Activated T-helper 2 cell treated with anti-CD3 and anti-CD28 coated beads, Interferon-gamma antibody, Interleukin-2, Interleukin-4, amounts not matched to agents 10 μg/mL and 5 μg/mL and 100 μg/mL, durations not matched to agents 14 hours and 24 hours and 36 hours (primary cell): ENCODE measurements at regions not wholly inside any gene's neighbourhood (a gene's known extent, or its start where the extent isn't known, plus 50 kb on each side); places are given as distances from the start of the nearest gene placed in this dataset.
"Not testable (repeated sequence)": the region's sequence is repeated elsewhere in the genome, so short reads cannot be mapped to it uniquely, and the experiment has no call there.

Experiments
- DNase-seq: peaks from one replicate; pipeline ENCODE4 v3.0.0; 2021; ENCODE audit warnings: low spot score
- H3K27ac Mint-ChIP-seq: one replicate; pipeline ENCODE4 v1.8.0; 2021; ENCODE audit warnings: mixed read lengths
- H3K27me3 Mint-ChIP-seq: one replicate; pipeline ENCODE4 v1.8.0; 2021; ENCODE audit warnings: low read depth, mixed read lengths
- H3K36me3 Mint-ChIP-seq: one replicate; pipeline ENCODE4 v1.8.0; 2021; ENCODE audit warnings: low read depth, mixed read lengths
- H3K4me1 Mint-ChIP-seq: one replicate; pipeline ENCODE4 v1.8.0; 2021; ENCODE audit warnings: low read depth, mixed read lengths
- H3K4me3 Mint-ChIP-seq: one replicate; pipeline ENCODE4 v1.8.0; 2021; ENCODE audit warnings: low read depth, mild to moderate bottlenecking, moderate library complexity, mixed read lengths
- H3K9me3 Mint-ChIP-seq: one replicate; pipeline ENCODE4 v1.8.0; 2021; ENCODE audit warnings: mixed read lengths
- intact Hi-C: fragments of 100-400 bp; cut with micrococcal nuclease; formaldehyde crosslinking; loops from one replicate; pipeline ENCODE4 v1.15.1; 2023

GRCh38 chr9:40993842-40994241 is 134.6 kb downstream of the FOXD4L6 start:
- DNase-seq, H3K27me3 Mint-ChIP-seq, H3K4me3 Mint-ChIP-seq, H3K9me3 Mint-ChIP-seq, intact Hi-C loops: not testable (repeated sequence)
- peaks cover 37% of the 10 kb centered on the region for H3K4me1 Mint-ChIP-seq
- H3K36me3 Mint-ChIP-seq: peaks cover 48% of the 10 kb centered on the region
- H3K27ac Mint-ChIP-seq: peak overlapping the region; percentile 34

DNA sequence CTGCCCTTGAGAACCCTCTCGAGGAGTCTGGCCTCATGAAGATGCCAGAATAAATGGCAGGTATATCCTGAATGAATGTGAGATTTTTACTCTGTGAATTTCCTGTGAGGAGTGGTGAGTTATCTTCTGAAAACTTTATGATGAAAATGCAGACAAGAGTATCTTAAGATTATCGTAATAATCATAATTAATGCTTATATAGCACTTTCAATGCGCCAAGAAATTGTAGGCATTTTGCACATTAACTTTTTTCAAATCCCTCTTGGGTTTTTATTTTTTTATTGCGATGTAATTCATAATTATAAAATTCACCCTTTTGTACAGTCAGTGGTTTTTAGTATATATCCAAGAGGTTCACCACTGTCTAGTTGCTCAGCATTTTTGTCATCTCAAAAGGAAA is 135.1 kb downstream of the FOXD4L6 start:
- Mint-ChIP-seq H3K36me3 (peaks cover 50% of the 10 kb centered on the region), H3K4me1 (peaks cover 35% of the 10 kb centered on the region)
- H3K27ac Mint-ChIP-seq, H3K27me3 Mint-ChIP-seq, H3K4me3 Mint-ChIP-seq, H3K9me3 Mint-ChIP-seq, DNase-seq, intact Hi-C loops: not testable (repeated sequence)

GRCh38 chr9:40992472-40992821 is 136.0 kb downstream of the FOXD4L6 start:
- H3K27me3 Mint-ChIP-seq, intact Hi-C loops, H3K9me3 Mint-ChIP-seq, DNase-seq, H3K4me3 Mint-ChIP-seq: not testable (repeated sequence)
- Mint-ChIP-seq H3K4me1 (peaks cover 31% of the 10 kb centered on the region), H3K27ac (peak overlapping the region; percentile 99), H3K36me3 (peaks cover 51% of the 10 kb centered on the region)

DNA sequence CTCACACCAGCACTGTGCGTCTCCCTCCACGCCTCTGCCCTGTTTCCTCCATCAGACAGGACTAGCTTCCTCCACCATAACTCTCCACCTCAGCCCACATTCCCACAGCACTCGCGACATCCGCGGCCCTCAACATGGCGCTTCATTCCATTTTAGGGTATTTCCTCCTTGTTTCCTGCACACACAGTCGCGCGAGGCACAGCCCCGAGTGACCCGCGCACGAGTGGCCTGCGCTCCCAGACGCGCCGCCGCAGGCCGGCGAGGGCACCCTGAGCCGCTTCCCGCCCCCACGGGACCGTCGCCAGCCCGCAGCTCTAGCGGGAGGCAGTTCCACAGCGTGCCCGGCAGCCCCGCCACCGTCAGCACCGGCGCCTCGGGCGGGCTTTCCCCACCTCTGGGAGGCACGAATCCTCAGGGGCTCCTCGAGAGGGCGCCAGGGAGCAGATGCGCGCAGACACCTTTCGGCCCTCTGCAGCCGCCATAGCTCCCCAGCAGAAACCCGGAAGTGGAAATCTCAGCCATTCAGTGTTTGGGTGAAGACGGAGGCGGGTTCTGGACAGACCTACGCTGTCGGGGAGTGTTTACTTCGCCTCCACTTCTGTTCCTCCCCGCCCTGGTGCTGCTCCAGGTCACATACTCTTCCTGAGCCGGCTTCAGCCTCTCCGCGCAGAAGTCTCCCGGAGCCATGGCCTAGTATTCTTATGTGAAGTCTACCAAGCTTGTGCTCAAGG is 136.6 kb downstream of the FOXD4L6 start:
- H3K27me3 Mint-ChIP-seq, H3K4me3 Mint-ChIP-seq, intact Hi-C loops, H3K9me3 Mint-ChIP-seq: not testable (repeated sequence)
- H3K4me1 Mint-ChIP-seq: peaks cover 26% of the 10 kb centered on the region
- H3K36me3 Mint-ChIP-seq: peaks cover 45% of the 10 kb centered on the region
- H3K27ac Mint-ChIP-seq: peak overlapping the region; percentile 99
- DNase-seq: peak; percentile 98

DNA sequence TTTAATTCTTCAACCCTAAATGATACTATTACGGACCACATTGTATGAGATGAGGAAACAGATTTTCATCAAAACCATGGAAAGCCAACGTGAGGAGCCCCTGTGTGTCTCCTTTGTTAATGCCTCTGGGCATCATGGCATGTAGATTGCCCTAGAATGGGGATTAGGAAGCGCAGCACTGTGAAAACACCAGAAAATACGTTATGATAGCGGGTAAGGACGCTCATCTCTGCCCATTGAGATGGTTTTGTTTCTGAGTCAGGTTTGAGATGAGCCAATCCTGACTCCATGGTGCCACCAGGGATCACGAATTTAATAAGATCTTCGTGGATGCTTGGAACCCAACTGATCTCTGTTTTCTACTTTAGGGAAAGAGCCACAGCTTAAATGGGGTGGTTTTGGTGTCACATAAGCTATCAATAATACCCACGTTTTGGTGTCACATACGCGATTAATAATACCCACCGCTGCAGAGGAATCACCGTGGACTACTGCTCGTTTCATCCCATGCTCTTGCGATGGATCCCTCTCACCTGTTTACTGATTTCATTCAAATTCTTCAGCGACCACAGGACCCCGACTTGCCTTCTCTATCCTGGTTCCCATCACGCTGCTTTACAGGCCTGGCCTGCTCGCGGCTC is 137.3 kb downstream of the FOXD4L6 start:
- DNase-seq, H3K27ac Mint-ChIP-seq, H3K9me3 Mint-ChIP-seq, H3K27me3 Mint-ChIP-seq, H3K4me3 Mint-ChIP-seq, intact Hi-C loops: not testable (repeated sequence)
- Mint-ChIP-seq H3K4me1 (peaks cover 22% of the 10 kb centered on the region), H3K36me3 (peaks cover 41% of the 10 kb centered on the region)

DNA sequence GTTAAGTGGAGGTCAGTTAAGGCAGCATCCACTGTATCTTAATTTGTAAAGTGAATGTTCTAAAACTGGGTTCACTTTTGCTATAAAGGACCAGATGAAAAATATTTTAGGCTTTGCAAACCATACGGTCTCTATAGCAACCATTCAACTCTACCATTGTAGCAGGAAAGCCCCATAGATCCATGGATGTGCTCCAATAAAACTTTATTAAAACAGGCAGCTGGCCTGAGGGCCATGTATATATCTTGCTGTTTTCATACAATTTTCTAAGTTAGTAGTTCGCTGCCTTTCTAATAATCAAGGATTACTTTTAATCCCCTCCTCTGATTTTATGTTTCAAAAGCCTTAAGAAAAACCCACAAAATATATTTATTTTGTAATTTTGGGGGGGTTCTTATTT is 142.1 kb downstream of the FOXD4L6 start:
- intact Hi-C loops, H3K9me3 Mint-ChIP-seq, H3K27ac Mint-ChIP-seq, H3K4me3 Mint-ChIP-seq, H3K4me1 Mint-ChIP-seq, DNase-seq, H3K27me3 Mint-ChIP-seq: not testable (repeated sequence)
- peaks cover 17% of the 10 kb centered on the region for H3K36me3 Mint-ChIP-seq

- intact Hi-C loops, H3K4me1 Mint-ChIP-seq, H3K4me3 Mint-ChIP-seq, H3K27me3 Mint-ChIP-seq, H3K27ac Mint-ChIP-seq, H3K36me3 Mint-ChIP-seq, DNase-seq, H3K9me3 Mint-ChIP-seq: not testable (repeated sequence)
These were observed 153.1 kb downstream of the FOXD4L6 start for GRCh38 chr9:40975351-40975750.

DNA sequence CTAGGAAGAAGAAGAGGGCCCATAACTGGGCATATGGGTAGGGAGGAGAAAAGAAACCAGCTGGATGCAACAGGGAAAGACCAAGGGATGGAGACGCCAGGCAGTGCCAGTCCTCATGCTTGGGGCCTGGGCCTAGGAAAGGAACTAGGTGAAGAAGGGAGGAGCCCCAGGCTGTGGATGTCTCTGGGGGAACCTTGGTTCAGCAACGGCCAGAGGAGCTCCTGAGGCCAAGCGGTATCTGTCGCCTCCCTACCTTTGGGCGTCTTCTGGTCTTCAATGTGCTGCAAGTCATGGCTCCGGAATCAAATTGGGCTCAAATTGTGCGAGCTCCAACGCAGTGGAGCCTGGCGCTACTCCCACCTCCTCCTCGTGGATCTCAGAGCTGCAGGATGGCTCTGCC is 153.6 kb downstream of the FOXD4L6 start:
- intact Hi-C loops: not testable (repeated sequence)

GRCh38 chr9:40971773-40972172 is 156.7 kb downstream of the FOXD4L6 start:
- DNase-seq, intact Hi-C loops, H3K36me3 Mint-ChIP-seq, H3K27me3 Mint-ChIP-seq, H3K4me3 Mint-ChIP-seq, H3K27ac Mint-ChIP-seq, H3K9me3 Mint-ChIP-seq, H3K4me1 Mint-ChIP-seq: not testable (repeated sequence)

More for the DNA sequence above, 153.6 kb downstream of the FOXD4L6 start:
- not testable (repeated sequence) for H3K27me3 Mint-ChIP-seq, H3K27ac Mint-ChIP-seq, H3K36me3 Mint-ChIP-seq, H3K4me3 Mint-ChIP-seq, H3K9me3 Mint-ChIP-seq, DNase-seq, H3K4me1 Mint-ChIP-seq

DNA sequence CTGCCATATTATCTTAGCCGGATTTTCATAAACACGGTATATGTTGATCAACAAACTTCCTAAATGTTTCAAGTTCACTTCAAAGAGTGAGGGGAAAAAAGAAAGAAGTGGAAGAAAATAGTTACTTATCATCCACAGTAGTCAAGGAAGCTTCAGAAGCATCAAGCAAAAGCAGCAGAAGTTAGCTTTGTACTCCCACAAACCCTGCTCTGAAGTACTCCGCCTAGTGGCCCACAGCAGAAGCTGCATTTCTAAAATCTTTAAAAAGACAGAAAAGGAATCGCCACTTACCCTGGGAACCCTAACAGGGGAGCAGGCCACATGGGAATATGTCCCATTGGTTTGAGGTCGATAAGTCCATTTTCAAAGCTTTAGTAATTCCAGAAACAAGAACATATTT is 158.1 kb downstream of the FOXD4L6 start:
- H3K9me3 Mint-ChIP-seq, H3K4me1 Mint-ChIP-seq, DNase-seq, intact Hi-C loops, H3K27me3 Mint-ChIP-seq, H3K27ac Mint-ChIP-seq, H3K4me3 Mint-ChIP-seq, H3K36me3 Mint-ChIP-seq: not testable (repeated sequence)

GRCh38 chr9:40962461-40962860 is 166.0 kb downstream of the FOXD4L6 start:
- H3K4me1 Mint-ChIP-seq, H3K9me3 Mint-ChIP-seq, DNase-seq, H3K27ac Mint-ChIP-seq, H3K27me3 Mint-ChIP-seq, intact Hi-C loops, H3K36me3 Mint-ChIP-seq, H3K4me3 Mint-ChIP-seq: not testable (repeated sequence)

- DNase-seq, H3K4me3 Mint-ChIP-seq, H3K36me3 Mint-ChIP-seq, H3K27me3 Mint-ChIP-seq, H3K27ac Mint-ChIP-seq, H3K4me1 Mint-ChIP-seq, intact Hi-C loops, H3K9me3 Mint-ChIP-seq: not testable (repeated sequence)
These were observed 176.5 kb downstream of the FOXD4L6 start for GRCh38 chr9:40951876-40952494.

GRCh38 chr9:40946228-40946627 is 182.3 kb downstream of the FOXD4L6 start:
- H3K4me3 Mint-ChIP-seq, H3K27ac Mint-ChIP-seq, H3K36me3 Mint-ChIP-seq, DNase-seq, H3K9me3 Mint-ChIP-seq, intact Hi-C loops, H3K4me1 Mint-ChIP-seq, H3K27me3 Mint-ChIP-seq: not testable (repeated sequence)
